ENCODE measurements at regions not wholly inside any gene's neighbourhood (a gene's known extent, or its start where the extent isn't known, plus 50 kb on each side); places are given as distances from the start of the nearest gene placed in this dataset.
A peak's percentile ranks its signal among the peaks of the same experiment; 100 is the strongest.

DNA sequence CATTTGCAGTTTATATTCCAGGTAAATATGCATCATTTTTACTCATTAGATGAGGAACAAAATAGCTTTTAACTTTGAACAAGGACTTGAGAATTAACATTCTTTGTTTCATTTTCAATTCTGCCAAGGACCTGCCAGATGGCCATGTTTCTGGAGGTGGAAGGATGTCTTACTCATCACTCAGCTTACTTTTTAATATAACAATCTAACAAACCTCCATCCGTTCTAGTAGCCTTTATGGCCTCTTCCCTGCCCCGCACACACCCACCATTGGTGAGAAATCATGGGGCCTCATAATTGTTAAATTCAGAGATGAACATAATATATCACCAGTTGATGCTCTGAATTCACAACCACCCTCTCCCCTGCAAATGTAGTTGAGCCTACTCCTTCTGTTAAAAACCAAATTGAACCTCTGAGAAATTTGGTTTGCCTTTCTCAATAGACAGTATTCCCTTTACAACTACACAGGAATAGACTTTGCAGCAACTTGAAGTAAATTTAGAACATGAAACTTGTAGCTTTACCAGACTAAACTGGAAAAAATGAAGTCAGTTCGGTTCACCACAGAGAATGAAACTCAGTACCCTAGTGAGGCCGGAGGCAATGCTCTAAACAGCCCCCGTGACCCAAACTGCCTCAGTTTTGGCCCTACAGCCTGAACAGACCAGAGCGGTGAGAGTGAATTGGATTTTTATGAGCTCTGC lies 50.1 kb upstream of the ACSL4 start (continued):
- TF ChIP-seq NFXL1 (IDR thresholded peaks at IDR 0.05; ENCODE audit: borderline replicate concordance) (no peak), ZNF274 (IDR thresholded peaks at IDR 0.05; ENCODE audit: insufficient read depth, insufficient read length) (no peak), ZNF24 (IDR thresholded peaks at IDR 0.05) (0 out of 2 replicates have a peak, but pooled peaks have one; percentile 30)

GRCh38 chrX:109783701-109784079 lies 50.6 kb upstream of the ACSL4 start:
- Histone ChIP-seq H3K79me2 (ENCODE audit: control insufficient read depth, insufficient read depth, low read length) (no peaks in the 10 kb centered on the region), H2AFZ (ENCODE audit: control insufficient read depth, low read depth, low read length) (0 out of 2 replicates have a peak overlapping the region, but pooled peaks have one; percentile 18), H3K9ac (ENCODE audit: control insufficient read depth, insufficient read depth, low read length) (0 out of 2 replicates have a peak overlapping the region, but pooled peaks have one; percentile 3), H3K4me2 (ENCODE audit: control insufficient read depth, insufficient read depth) (peak overlapping the region; percentile 34; the same call in 1 of the 2 replicates), H3K27ac (ENCODE audit: control insufficient read depth, insufficient read depth) (peak overlapping the region; percentile 81), H3K4me1 (ENCODE audit: control insufficient read depth, insufficient read depth, low read length) (peaks cover 5% of the 10 kb centered on the region; the same call in 1 of the 2 replicates), H4K20me1 (ENCODE audit: control insufficient read depth, insufficient read depth) (no peaks in the 10 kb centered on the region), H3K36me3 (ENCODE audit: control insufficient read depth in 2 of 2, insufficient read depth in 2 of 2, low read length in 1 of 2) (no peaks in the 10 kb centered on the region), H3K27me3 (replicated peaks in 1 of 2; ENCODE audit: control insufficient read depth in 2 of 2, insufficient read depth in 2 of 2, low read length in 1 of 2) (no peaks in the 10 kb centered on the region), H3K4me3 (no peak overlapping the region), H3K9me3 (replicated peaks; ENCODE audit: control insufficient read depth, insufficient read depth, low read length) (no peaks in the 10 kb centered on the region)
- in situ Hi-C loops (cut with MboI), result no loop called here
- intact Hi-C loops (cut with micrococcal nuclease; ENCODE audit: unreplicated experiment), result loop anchor here (2.0 kb wide), 1 partner anchor 51 kb away; the partner anchor contains the start of gene ACSL4
- SMC1A ChIA-PET (ENCODE audit: uncharacterized antibody, unreplicated experiment), result interaction anchor here (0.6 to 4.1 kb wide), 19 partner anchors 8 to 97 kb away, joined by 3 to 38 read pairs (median 5); partner anchors contain the start of gene ACSL4
- TF ChIP-seq SIX5 (IDR thresholded peaks at IDR 0.05; ENCODE audit: low read depth, low read length, severe bottlenecking) (no peak), IRF4 (IDR thresholded peaks at IDR 0.05; ENCODE audit: low read depth, low read length) (no peak), REST (IDR thresholded peaks at IDR 0.05; ENCODE audit: low read depth, low read length) (no peak), CREM (IDR thresholded peaks at IDR 0.05; ENCODE audit: low read depth) (0 out of 2 replicates have a peak, but pooled peaks have one; percentile 8), CHD1 (IDR thresholded peaks at IDR 0.05; ENCODE audit: low read depth, low read length) (no peak), ZNF217 (IDR thresholded peaks at IDR 0.05) (no peak), EGR1 (IDR thresholded peaks at IDR 0.05; ENCODE audit: borderline replicate concordance in 1 of 2, low read depth in 2 of 2, low read length in 2 of 2) (no peak), ZBED1 (IDR thresholded peaks at IDR 0.05; ENCODE audit: borderline replicate concordance) (0 out of 2 replicates have a peak, but pooled peaks have one; percentile 25), SMARCA5 (IDR thresholded peaks at IDR 0.05) (no peak), ZBTB33 (IDR thresholded peaks at IDR 0.05) (no peak), LARP7 (IDR thresholded peaks at IDR 0.05) (no peak), ZNF207 (IDR thresholded peaks at IDR 0.05; ENCODE audit: borderline replicate concordance) (no peak), ZNF24 (IDR thresholded peaks at IDR 0.05) (no peak), MYB (IDR thresholded peaks at IDR 0.05; ENCODE audit: borderline replicate concordance, low read depth, low read length) (no peak)
- TF ChIP-seq, protein P1, sequence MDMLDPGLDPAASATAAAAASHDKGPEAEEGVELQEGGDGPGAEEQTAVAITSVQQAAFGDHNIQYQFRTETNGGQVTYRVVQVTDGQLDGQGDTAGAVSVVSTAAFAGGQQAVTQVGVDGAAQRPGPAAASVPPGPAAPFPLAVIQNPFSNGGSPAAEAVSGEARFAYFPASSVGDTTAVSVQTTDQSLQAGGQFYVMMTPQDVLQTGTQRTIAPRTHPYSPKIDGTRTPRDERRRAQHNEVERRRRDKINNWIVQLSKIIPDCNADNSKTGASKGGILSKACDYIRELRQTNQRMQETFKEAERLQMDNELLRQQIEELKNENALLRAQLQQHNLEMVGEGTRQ (IDR thresholded peaks at IDR 0.05; ENCODE audit: borderline replicate concordance, low read depth, low read length), result no peak
- no TSS peak for BruUV-seq (replicated peaks)
- DNase-seq (ENCODE audit: low read depth, low spot score), result no peak
- 70% methylated on average over 5 of the region's 5 CpGs for WGBS (ENCODE audit: insufficient coverage, insufficient replicate concordance, low lambda C conversion rate, missing lambda C conversion rate)
- no peak for FAIRE-seq
- peak; percentile 6; the same call in 1 of the 3 replicates for ATAC-seq
- CTCF ChIA-PET, result interaction anchor here (1.1 to 4.2 kb wide), 9 partner anchors 9 to 107 kb away, joined by 3 to 24 read pairs (median 5); no protein-coding TSS in a partner anchor
- RAD21 ChIA-PET (ENCODE audit: unreplicated experiment), result interaction anchor here (1.0 to 3.6 kb wide), 14 partner anchors 9 to 107 kb away, joined by 3 to 33 read pairs (median 12); partner anchors contain the start of gene ACSL4
- POLR2A ChIA-PET, result interaction anchor here (1.5 to 3.6 kb wide), 9 partner anchors 8 to 65 kb away, joined by 4 to 11 read pairs (median 7); no protein-coding TSS in a partner anchor
